Suprapubic skin (tissue), 4 donors: ENCODE measurements at regions not wholly inside any gene's neighbourhood (a gene's known extent, or its start where the extent isn't known, plus 50 kb on each side); places are given as distances from the start of the nearest gene placed in this dataset.

ENCODE experiments used
- EP300 ChIP-seq: sonication (generic); formaldehyde crosslinking; IDR thresholded peaks from one replicate; pipeline ENCODE4 v1.6.1; 2017; ENCODE audit warnings: antibody characterized with exemption
- POLR2A ChIP-seq, 2 donors: fragments of 450-650 bp; IDR thresholded peaks; one replicate each; pipeline ENCODE4 v1.6.1; 2017; ENCODE audit warnings: antibody characterized with exemption in 2 of 2, mild to moderate bottlenecking in 2 of 2, moderate library complexity in 2 of 2
- POLR2AphosphoS5 ChIP-seq, 3 donors: sonication (generic); formaldehyde crosslinking; IDR thresholded peaks; one replicate each; pipeline ENCODE4 v1.6.1; 2017; ENCODE audit warnings: antibody characterized with exemption in 3 of 3
- TF ChIP-seq, protein P1 (sequence below), 2 donors: fragments of 200-600 bp in 1 of 2; fragments of 450-650 bp in 1 of 2; sonication (generic) in 1 of 2; IDR thresholded peaks; one replicate each; pipeline ENCODE4 v1.5.1; 2016 to 2019; ENCODE audit warnings: antibody characterized with exemption in 2 of 2, mild to moderate bottlenecking in 1 of 2, moderate library complexity in 1 of 2

DNA sequence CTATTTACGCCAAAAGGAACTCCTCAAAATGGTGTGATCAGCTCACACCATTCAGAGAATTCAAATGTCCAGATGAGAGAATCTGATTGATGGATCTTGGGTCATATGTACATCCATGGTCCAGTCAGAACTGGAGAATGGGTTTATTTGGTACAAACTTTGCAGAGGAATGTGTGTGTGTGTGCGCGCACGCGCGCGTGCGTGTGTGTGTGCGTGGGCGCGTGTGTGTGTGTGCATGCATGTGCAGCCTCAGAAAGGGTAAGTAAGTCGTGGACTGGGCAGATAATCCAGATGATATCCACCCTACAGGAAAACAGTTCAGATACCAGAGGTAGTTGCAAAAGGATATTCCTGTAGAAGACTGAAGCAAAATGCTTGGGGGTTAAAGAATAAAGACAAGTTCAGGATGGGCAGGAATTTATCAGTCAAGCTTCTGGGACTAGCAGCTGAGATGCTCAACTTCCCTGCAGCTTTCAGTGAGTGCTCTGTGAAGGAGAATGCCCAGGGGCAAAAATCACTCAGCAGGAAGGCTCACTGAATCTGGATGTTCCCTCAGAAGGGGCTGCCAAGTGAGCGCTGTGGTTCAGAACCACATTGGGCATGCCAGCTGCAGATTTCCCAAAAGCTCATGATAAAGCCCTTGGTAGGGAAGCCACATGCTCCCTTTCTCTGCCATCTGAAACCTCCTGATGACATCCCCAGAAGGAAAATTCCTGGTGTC lies 440.5 kb upstream of the SGCD start:
- TF ChIP-seq, protein P1, sequence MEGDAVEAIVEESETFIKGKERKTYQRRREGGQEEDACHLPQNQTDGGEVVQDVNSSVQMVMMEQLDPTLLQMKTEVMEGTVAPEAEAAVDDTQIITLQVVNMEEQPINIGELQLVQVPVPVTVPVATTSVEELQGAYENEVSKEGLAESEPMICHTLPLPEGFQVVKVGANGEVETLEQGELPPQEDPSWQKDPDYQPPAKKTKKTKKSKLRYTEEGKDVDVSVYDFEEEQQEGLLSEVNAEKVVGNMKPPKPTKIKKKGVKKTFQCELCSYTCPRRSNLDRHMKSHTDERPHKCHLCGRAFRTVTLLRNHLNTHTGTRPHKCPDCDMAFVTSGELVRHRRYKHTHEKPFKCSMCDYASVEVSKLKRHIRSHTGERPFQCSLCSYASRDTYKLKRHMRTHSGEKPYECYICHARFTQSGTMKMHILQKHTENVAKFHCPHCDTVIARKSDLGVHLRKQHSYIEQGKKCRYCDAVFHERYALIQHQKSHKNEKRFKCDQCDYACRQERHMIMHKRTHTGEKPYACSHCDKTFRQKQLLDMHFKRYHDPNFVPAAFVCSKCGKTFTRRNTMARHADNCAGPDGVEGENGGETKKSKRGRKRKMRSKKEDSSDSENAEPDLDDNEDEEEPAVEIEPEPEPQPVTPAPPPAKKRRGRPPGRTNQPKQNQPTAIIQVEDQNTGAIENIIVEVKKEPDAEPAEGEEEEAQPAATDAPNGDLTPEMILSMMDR (IDR thresholded peaks at IDR 0.05): no peak
- no peak for TF ChIP-seq POLR2A (IDR thresholded peaks at IDR 0.05)
- no peak for TF ChIP-seq POLR2AphosphoS5 (IDR thresholded peaks at IDR 0.05)
- no peak for TF ChIP-seq EP300
